OCI-LY1 (cell line): ENCODE measurements at regions not wholly inside any gene's neighbourhood (a gene's known extent, or its start where the extent isn't known, plus 50 kb on each side); places are given as distances from the start of the nearest gene placed in this dataset.

Experiments used
- CTCF ChIP-seq: fragments of 200-600 bp; sonication (generic), shearing (Covaris generic); IDR thresholded peaks from 2 replicates; pipeline ENCODE4 v1.5.1; 2017; ENCODE audit warnings: mild to moderate bottlenecking, antibody characterized with exemption, low read length, moderate library complexity, mixed read lengths
- EZH2 ChIP-seq: fragments of 200-600 bp; sonication (generic), shearing (Covaris generic); IDR thresholded peaks from 2 replicates; pipeline ENCODE4 v1.8.0; 2017; ENCODE audit warnings: borderline replicate concordance, mixed run types, mild to moderate bottlenecking, antibody characterized with exemption, low read length, moderate library complexity, mixed read lengths

GRCh38 chr3:34650131-34650530, 851.7 kb downstream of the PDCD6IP start:
- no peak for TF ChIP-seq CTCF
- no peak for TF ChIP-seq EZH2
